ENCODE measurements at regions not wholly inside any gene's neighbourhood (a gene's known extent, or its start where the extent isn't known, plus 50 kb on each side); places are given as distances from the start of the nearest gene placed in this dataset.

GRCh38 chr2:12066116-12066515, 319.7 kb downstream of the LPIN1 start:
- Histone ChIP-seq H3K4me1 (ENCODE audit: control insufficient read depth, extremely low read depth, insufficient read depth, low read length) (no peaks in the 10 kb centered on the region), H3K9ac (replicated peaks; ENCODE audit: extremely low read depth, insufficient read depth, low read length) (no peak overlapping the region), H3K9me3 (replicated peaks; ENCODE audit: control insufficient read depth, insufficient read depth, low read length) (no peaks in the 10 kb centered on the region), H3K79me2 (ENCODE audit: control insufficient read depth, insufficient read depth, low read length) (no peaks in the 10 kb centered on the region), H3K27ac (ENCODE audit: insufficient read depth, low read depth, low read length) (no peak overlapping the region), H3K9me1 (replicated peaks; ENCODE audit: control insufficient read depth, extremely low read depth, insufficient read depth, low read length) (no peaks in the 10 kb centered on the region), H2AFZ (ENCODE audit: low read depth, low read length) (no peak overlapping the region), H3K36me3 (ENCODE audit: control insufficient read depth in 2 of 2, extremely low read depth in 1 of 2, insufficient read depth in 2 of 2, low read length in 2 of 2) (no peaks in the 10 kb centered on the region), H3K4me2 (ENCODE audit: insufficient read depth, low read length) (no peak overlapping the region), H3K27me3 (ENCODE audit: control insufficient read depth in 2 of 2, insufficient read depth in 2 of 2, low read length in 2 of 2) (no peaks in the 10 kb centered on the region), H3K4me3 (replicated peaks in 1 of 3; ENCODE audit: insufficient read depth in 1 of 3, low read depth in 1 of 3, low read length in 3 of 3) (no peak overlapping the region), H4K20me1 (replicated peaks; ENCODE audit: control insufficient read depth, extremely low read depth, insufficient read depth, low read length) (no peaks in the 10 kb centered on the region)
- FAIRE-seq, result no peak
- POLR2A ChIA-PET, result no interaction called here
- intact Hi-C loops (cut with micrococcal nuclease) (no loop called here), dilution Hi-C loops (cut with MboI; ENCODE audit: extremely low pct_ligation_motif_present, low sequenced_read_pairs) (no loop called here)
- no TSS peak for BruUV-seq (replicated peaks)
- no peak for DNase-seq (ENCODE audit: low read depth, low spot score)
- TF ChIP-seq CTCF (IDR thresholded peaks at IDR 0.05; ENCODE audit: extremely low read depth in 1 of 2, insufficient read depth in 1 of 2, low read depth in 1 of 2, low read length in 2 of 2) (no peak), GATA2 (IDR thresholded peaks at IDR 0.05; ENCODE audit: insufficient read depth, insufficient read length, low read depth, low read length) (no peak), MAX (IDR thresholded peaks at IDR 0.05; ENCODE audit: insufficient read depth, insufficient read length) (no peak), POLR2AphosphoS5 (IDR thresholded peaks at IDR 0.05; ENCODE audit: insufficient read depth, low read depth, low read length) (no peak), MYC (IDR thresholded peaks at IDR 0.05; ENCODE audit: low read depth, low read length) (no peak), FOS (IDR thresholded peaks at IDR 0.05; ENCODE audit: borderline replicate concordance, insufficient read depth, low read length) (no peak), JUN (IDR thresholded peaks at IDR 0.05; ENCODE audit: borderline replicate concordance, insufficient read depth, insufficient read length, low read depth) (no peak), POLR2A (IDR thresholded peaks at IDR 0.05; ENCODE audit: low read depth, low read length) (no peak), EZH2 (IDR thresholded peaks at IDR 0.05; ENCODE audit: borderline replicate concordance, low read depth, low read length, severe bottlenecking) (no peak)
- CTCF ChIA-PET, result no interaction called here

Measured in endothelial cell of umbilical vein (primary cell).